Cardiac muscle cell (in vitro differentiated cells and primary cell): ENCODE measurements at regions not wholly inside any gene's neighbourhood (a gene's known extent, or its start where the extent isn't known, plus 50 kb on each side); places are given as distances from the start of the nearest gene placed in this dataset.
A peak's percentile ranks its signal among the peaks of the same experiment; 100 is the strongest.

Experiments
- DNase-seq, 2 donors: peaks; one replicate each; pipeline versions ENCODE4 v3.0.0 to v3.0.0-alpha.2; 2010 to 2017; ENCODE audit warnings: low read depth in 1 of 2, low spot score in 1 of 2
- H3K27ac ChIP-seq: fragments of 200-600 bp; sonication (generic); 2 replicates; pipeline ENCODE4 v1.5.1; 2016
- H3K27me3 ChIP-seq: fragments of 200-600 bp; sonication (generic); 2 replicates; pipeline ENCODE4 v1.6.0; 2016; ENCODE audit warnings: control low read depth
- H3K36me3 ChIP-seq: fragments of 200-600 bp; sonication (generic); 2 replicates; pipeline ENCODE4 v1.5.1; 2016; ENCODE audit warnings: control low read depth
- H3K4me1 ChIP-seq: fragments of 200-600 bp; sonication (generic); 2 replicates; pipeline ENCODE4 v1.8.1; 2017; ENCODE audit warnings: low read depth, mild to moderate bottlenecking, mixed run types
- H3K4me3 ChIP-seq: fragments of 200-600 bp; sonication (generic); 2 replicates; pipeline ENCODE4 v1.5.1; 2016; ENCODE audit warnings: mild to moderate bottlenecking
- H3K9me3 ChIP-seq: fragments of 200-600 bp; sonication (generic); 2 replicates; pipeline ENCODE4 v1.5.1; 2017; ENCODE audit warnings: low read depth, mild to moderate bottlenecking, control low read depth
- TF ChIP-seq, protein P1 (sequence below): IDR thresholded peaks from 2 replicates; pipeline ENCODE4 v1.5.1; 2012; ENCODE audit warnings: low read depth, mild to moderate bottlenecking, low read length

DNA sequence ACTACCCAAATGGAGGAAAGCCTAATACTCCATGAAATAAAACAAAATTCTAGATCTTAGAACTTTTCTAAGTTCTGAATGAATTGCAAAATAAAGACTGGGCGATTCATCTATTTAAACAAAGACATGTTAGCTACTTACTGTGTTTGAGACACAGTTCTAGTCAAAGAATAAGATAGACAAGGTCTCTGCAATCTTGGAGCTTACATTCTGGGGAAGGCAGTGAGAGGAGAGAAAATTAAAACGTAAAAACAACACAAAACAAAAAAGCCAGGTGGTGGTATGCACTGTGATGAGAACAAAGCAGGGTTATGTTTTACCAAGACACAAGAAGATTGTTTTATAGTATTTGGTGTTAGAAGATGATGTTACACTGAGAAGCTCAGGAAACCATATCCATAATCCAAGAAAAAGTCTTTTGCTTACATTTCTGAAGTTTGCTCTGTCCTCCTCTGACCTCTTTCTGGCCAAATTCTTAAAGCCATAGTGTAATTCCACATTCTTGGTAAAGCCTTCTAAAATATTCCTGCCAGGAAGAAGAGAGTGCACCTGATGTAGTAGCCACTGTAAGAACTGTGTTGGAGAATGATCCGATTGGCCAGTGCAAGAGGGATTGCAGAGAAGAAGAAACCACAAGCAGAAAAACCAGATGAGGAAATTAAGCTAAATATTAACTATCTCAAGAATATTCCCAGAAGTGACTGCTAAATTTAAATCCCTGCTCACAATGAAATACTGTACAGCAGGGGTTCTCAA is 218.4 kb downstream of the PCSK1 start:
- H3K27me3 ChIP-seq = no peaks in the 10 kb centered on the region
- H3K4me3 ChIP-seq = no peak overlapping the region
- TF ChIP-seq, protein P1, sequence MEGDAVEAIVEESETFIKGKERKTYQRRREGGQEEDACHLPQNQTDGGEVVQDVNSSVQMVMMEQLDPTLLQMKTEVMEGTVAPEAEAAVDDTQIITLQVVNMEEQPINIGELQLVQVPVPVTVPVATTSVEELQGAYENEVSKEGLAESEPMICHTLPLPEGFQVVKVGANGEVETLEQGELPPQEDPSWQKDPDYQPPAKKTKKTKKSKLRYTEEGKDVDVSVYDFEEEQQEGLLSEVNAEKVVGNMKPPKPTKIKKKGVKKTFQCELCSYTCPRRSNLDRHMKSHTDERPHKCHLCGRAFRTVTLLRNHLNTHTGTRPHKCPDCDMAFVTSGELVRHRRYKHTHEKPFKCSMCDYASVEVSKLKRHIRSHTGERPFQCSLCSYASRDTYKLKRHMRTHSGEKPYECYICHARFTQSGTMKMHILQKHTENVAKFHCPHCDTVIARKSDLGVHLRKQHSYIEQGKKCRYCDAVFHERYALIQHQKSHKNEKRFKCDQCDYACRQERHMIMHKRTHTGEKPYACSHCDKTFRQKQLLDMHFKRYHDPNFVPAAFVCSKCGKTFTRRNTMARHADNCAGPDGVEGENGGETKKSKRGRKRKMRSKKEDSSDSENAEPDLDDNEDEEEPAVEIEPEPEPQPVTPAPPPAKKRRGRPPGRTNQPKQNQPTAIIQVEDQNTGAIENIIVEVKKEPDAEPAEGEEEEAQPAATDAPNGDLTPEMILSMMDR = no peak
- H3K9me3 ChIP-seq = no peaks in the 10 kb centered on the region
- H3K4me1 ChIP-seq = no peaks in the 10 kb centered on the region
- H3K36me3 ChIP-seq = no peaks in the 10 kb centered on the region
- no peak for DNase-seq
- H3K27ac ChIP-seq = no peak overlapping the region

DNA sequence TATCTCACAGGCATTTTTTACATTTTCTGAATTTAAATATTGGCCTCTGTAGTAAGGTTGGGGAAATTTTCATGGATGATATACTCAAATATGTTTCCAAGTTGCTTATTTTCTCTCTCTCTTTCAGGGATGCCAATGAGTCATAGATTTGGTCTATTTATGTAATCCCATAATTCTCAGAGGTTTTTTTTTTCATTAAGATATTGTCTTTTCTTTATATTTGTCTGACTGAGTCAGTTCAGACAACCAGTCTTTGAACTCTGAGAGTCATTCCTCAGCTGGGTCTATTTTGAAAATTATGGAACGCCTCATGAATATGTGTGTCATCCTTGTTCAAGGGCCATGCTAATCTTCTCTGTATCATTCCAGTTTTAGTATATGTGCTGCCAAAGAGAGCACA is 223.2 kb downstream of the PCSK1 start:
- no peaks in the 10 kb centered on the region for H3K27me3 ChIP-seq
- DNase-seq = peak in 1 of 2 donors; percentile 29
- TF ChIP-seq, protein P1 = no peak
- H3K4me1 ChIP-seq = no peaks in the 10 kb centered on the region
- H3K4me3 ChIP-seq = no peak overlapping the region
- H3K36me3 ChIP-seq = no peaks in the 10 kb centered on the region
- H3K27ac ChIP-seq = no peak overlapping the region
- H3K9me3 ChIP-seq = no peaks in the 10 kb centered on the region

DNA sequence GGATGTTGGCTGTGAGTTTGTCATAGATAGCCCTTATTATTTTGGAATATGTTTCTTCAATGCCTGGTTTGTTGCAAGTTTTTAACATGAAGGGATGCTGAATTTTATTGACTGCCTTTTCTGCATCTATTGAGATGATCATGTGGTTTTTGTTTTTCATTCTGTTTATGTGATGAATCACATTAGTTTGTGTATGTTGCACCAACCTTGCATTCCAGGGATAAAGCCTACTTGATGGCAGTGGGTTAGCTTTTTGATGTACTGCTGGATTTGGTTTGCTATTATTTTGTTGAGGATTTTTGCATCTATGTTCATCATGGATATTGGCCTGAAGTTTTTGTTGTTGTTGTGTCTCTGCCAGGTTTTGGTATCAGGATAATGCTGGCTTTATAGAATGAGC is 225.6 kb downstream of the PCSK1 start:
- H3K4me3 ChIP-seq = no peak overlapping the region
- TF ChIP-seq, protein P1 = no peak
- no peaks in the 10 kb centered on the region for H3K27me3 ChIP-seq
- H3K27ac ChIP-seq = no peak overlapping the region
- H3K4me1 ChIP-seq = no peaks in the 10 kb centered on the region
- H3K9me3 ChIP-seq = no peaks in the 10 kb centered on the region
- no peaks in the 10 kb centered on the region for H3K36me3 ChIP-seq
- DNase-seq = no peak

DNA sequence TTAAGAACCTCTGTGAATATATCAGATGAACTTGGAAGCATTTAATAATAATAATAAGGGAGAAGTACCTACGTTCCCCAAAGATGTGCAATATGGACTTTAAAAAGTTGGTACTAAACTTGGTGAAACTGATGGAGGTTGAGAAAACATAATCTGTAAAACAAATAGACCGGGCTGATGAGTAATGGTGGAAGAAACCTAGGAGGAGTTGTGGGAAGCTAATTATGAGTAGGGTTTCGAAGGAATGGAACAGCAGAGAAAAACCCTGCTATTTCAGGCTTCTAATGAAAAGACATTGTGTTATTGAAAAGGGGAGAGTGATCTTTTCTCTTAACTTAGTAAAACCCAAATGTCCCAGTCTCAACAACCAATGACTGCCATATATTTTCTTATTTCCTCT is 229.3 kb downstream of the PCSK1 start:
- Histone ChIP-seq H3K4me1 (no peaks in the 10 kb centered on the region), H3K27me3 (no peaks in the 10 kb centered on the region), H3K4me3 (no peak overlapping the region), H3K36me3 (no peaks in the 10 kb centered on the region), H3K27ac (no peak overlapping the region), H3K9me3 (no peaks in the 10 kb centered on the region)
- TF ChIP-seq, protein P1 = no peak
- DNase-seq = no peak

DNA sequence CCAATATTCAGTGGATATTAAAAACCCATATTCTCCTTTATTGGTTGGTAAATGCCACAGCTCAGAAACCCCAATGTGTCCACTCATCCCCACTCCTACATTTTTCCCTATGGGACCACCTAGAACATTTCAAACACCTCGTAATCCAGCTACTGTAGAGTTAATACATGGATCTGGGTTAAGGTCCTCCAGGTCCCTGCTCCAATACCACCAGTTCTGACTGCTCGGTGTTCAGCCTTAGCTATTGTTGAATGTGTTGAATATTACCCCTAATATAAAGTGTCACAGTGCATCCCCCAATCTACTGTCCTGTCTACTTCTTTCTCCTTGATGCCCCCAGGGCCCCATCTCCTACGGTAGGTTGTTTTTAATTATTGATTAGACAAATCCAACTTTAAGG is 231.5 kb downstream of the PCSK1 start:
- TF ChIP-seq, protein P1 = no peak
- H3K36me3 ChIP-seq = no peaks in the 10 kb centered on the region
- DNase-seq = no peak
- no peak overlapping the region for H3K4me3 ChIP-seq
- H3K27me3 ChIP-seq = no peaks in the 10 kb centered on the region
- no peak overlapping the region for H3K27ac ChIP-seq
- H3K9me3 ChIP-seq = no peaks in the 10 kb centered on the region
- H3K4me1 ChIP-seq = no peaks in the 10 kb centered on the region
